ENCODE measurements at regions not wholly inside any gene's neighbourhood (a gene's known extent, or its start where the extent isn't known, plus 50 kb on each side); places are given as distances from the start of the nearest gene placed in this dataset.

GRCh38 chr18:43559507-43559906, 282.2 kb upstream of the SYT4 start:
- CTCF ChIA-PET: interaction anchor here (2.4 kb wide), 1 partner anchor 12 kb away, joined by 8 read pairs; no protein-coding TSS in a partner anchor
- H3K27ac Mint-ChIP-seq: no peak overlapping the region
- no peak overlapping the region for H3K4me3 Mint-ChIP-seq
- TF ChIP-seq CREM (CRISPR knock-in tag; IDR thresholded peaks at IDR 0.05) (no peak), NFYB (CRISPR knock-in tag; conservative IDR thresholded peaks at IDR 0.05; ENCODE audit: low read depth) (no peak)
- H3K4me1 Mint-ChIP-seq: peaks cover 4% of the 10 kb centered on the region; the same call in 1 of the 2 replicates
- POLR2A ChIA-PET: no interaction called here
- no peaks in the 10 kb centered on the region for H3K27me3 Mint-ChIP-seq (ENCODE audit: low read depth)
- no peak for ATAC-seq
- peaks cover 32% of the 10 kb centered on the region for H3K9me3 Mint-ChIP-seq
- no peak for DNase-seq (ENCODE audit: low spot score)
- peaks cover 12% of the 10 kb centered on the region for H3K36me3 Mint-ChIP-seq

GRCh38 chr18:43563780-43564179, 286.5 kb upstream of the SYT4 start:
- TF ChIP-seq NR3C1 (CRISPR knock-in tag; conservative IDR thresholded peaks at IDR 0.05; ENCODE audit: low read depth): no peak
- TF ChIP-seq ETV6 (CRISPR knock-in tag; IDR thresholded peaks at IDR 0.05): no peak
- no peak for TF ChIP-seq HMGXB4 (CRISPR knock-in tag; IDR thresholded peaks at IDR 0.05)
- TF ChIP-seq ZNF317 (CRISPR knock-in tag; IDR thresholded peaks at IDR 0.05; ENCODE audit: borderline replicate concordance, low read depth): peak; percentile 94
- TF ChIP-seq CTCF (IDR thresholded peaks at IDR 0.05): peak; percentile 33; the same call in 1 of the 2 replicates
- H3K9me3 Mint-ChIP-seq: peaks cover 2% of the 10 kb centered on the region
- peak; percentile 95 for ATAC-seq
- no peak overlapping the region for H3K27ac Mint-ChIP-seq
- H3K36me3 Mint-ChIP-seq: peaks cover under 1% of the 10 kb centered on the region
- ChIA-PET CTCF (no interaction called here), POLR2A (no interaction called here)
- H3K4me3 Mint-ChIP-seq: no peak overlapping the region
- no peak for DNase-seq (ENCODE audit: low spot score)
- H3K27me3 Mint-ChIP-seq (ENCODE audit: low read depth): no peaks in the 10 kb centered on the region
- H3K4me1 Mint-ChIP-seq: peaks cover 4% of the 10 kb centered on the region; the same call in 1 of the 2 replicates

- CTCF ChIA-PET: interaction anchor here (0.9 to 4.7 kb wide), 13 partner anchors 8 to 1519 kb away, joined by 3 to 75 read pairs (median 4); no protein-coding TSS in a partner anchor
- DNase-seq (ENCODE audit: low spot score): no peak
- Mint-ChIP-seq H3K27me3 (ENCODE audit: low read depth) (no peaks in the 10 kb centered on the region), H3K4me3 (no peak overlapping the region), H3K36me3 (no peaks in the 10 kb centered on the region), H3K27ac (no peak overlapping the region), H3K4me1 (peaks cover 8% of the 10 kb centered on the region), H3K9me3 (no peaks in the 10 kb centered on the region)
- POLR2A ChIA-PET: no interaction called here
- peak; percentile 65 for ATAC-seq
- TF ChIP-seq ZNF512 (CRISPR knock-in tag; IDR thresholded peaks at IDR 0.05; ENCODE audit: borderline replicate concordance) (no peak), FOXK1 (CRISPR knock-in tag; IDR thresholded peaks at IDR 0.05) (no peak), EMX1 (CRISPR knock-in tag; IDR thresholded peaks at IDR 0.05) (no peak), KAT7 (CRISPR knock-in tag; IDR thresholded peaks at IDR 0.05; ENCODE audit: borderline replicate concordance) (no peak), PREB (CRISPR knock-in tag; IDR thresholded peaks at IDR 0.05; ENCODE audit: borderline replicate concordance) (no peak), ZNF317 (CRISPR knock-in tag; IDR thresholded peaks at IDR 0.05; ENCODE audit: borderline replicate concordance, low read depth) (no peak), STAT6 (CRISPR knock-in tag; conservative IDR thresholded peaks at IDR 0.05; ENCODE audit: low read depth) (no peak), CREM (CRISPR knock-in tag; IDR thresholded peaks at IDR 0.05) (no peak), ZNF396 (CRISPR knock-in tag; IDR thresholded peaks at IDR 0.05; ENCODE audit: borderline replicate concordance) (no peak)
These were observed 293.3 kb upstream of the SYT4 start for GRCh38 chr18:43570593-43570992.
